ENCODE measurements at regions not wholly inside any gene's neighbourhood (a gene's known extent, or its start where the extent isn't known, plus 50 kb on each side); places are given as distances from the start of the nearest gene placed in this dataset.

- H3K4me3 ChIP-seq, result no peak overlapping the region
- no peaks in the 10 kb centered on the region for H3K27me3 ChIP-seq
- H3K4me1 ChIP-seq, result no peaks in the 10 kb centered on the region
- WGBS, 2 donors, result 90 to 93% methylated on average over 11 of the region's 11 CpGs
- no peaks in the 10 kb centered on the region for H3K9me3 ChIP-seq
- H3K27ac ChIP-seq, result no peak overlapping the region
- ATAC-seq (ENCODE audit: low FRiP score in 2 of 2) (no peak), DNase-seq (no peak)
- no peak for TF ChIP-seq POLR2A (IDR thresholded peaks at IDR 0.05)
- no peak for TF ChIP-seq EP300 (IDR thresholded peaks at IDR 0.05)
- TF ChIP-seq CTCF (IDR thresholded peaks at IDR 0.05), result no peak
- H3K36me3 ChIP-seq, result no peaks in the 10 kb centered on the region
Observed at GRCh38 chr1:106791041-106791440, 265.4 kb upstream of the PRMT6 start.

GRCh38 chr1:106793651-106794050 lies 262.8 kb upstream of the PRMT6 start:
- TF ChIP-seq POLR2AphosphoS5 (IDR thresholded peaks at IDR 0.05) (no peak), EP300 (IDR thresholded peaks at IDR 0.05) (no peak)
- ATAC-seq (ENCODE audit: low FRiP score in 2 of 2) (no peak), DNase-seq (no peak)
- H3K27ac ChIP-seq, result no peak overlapping the region
- no peaks in the 10 kb centered on the region for H3K27me3 ChIP-seq
- H3K4me3 ChIP-seq, result no peak overlapping the region
- H3K36me3 ChIP-seq, result no peaks in the 10 kb centered on the region
- WGBS, 2 donors, result 69 to 83% methylated on average over 2 of the region's 2 CpGs
- no peaks in the 10 kb centered on the region for H3K4me1 ChIP-seq
- H3K9me3 ChIP-seq, result no peaks in the 10 kb centered on the region

- no peaks in the 10 kb centered on the region for H3K27me3 ChIP-seq
Observed at GRCh38 chr1:106798991-106799390, 257.5 kb upstream of the PRMT6 start.

GRCh38 chr1:106802181-106802580 lies 254.3 kb upstream of the PRMT6 start:
- no peaks in the 10 kb centered on the region for H3K36me3 ChIP-seq
- DNase-seq (no peak), ATAC-seq (ENCODE audit: low FRiP score in 2 of 2) (no peak)
- no peaks in the 10 kb centered on the region for H3K27me3 ChIP-seq
- 74 to 76% methylated on average over 1 of the region's 1 CpG for WGBS, 2 donors
- TF ChIP-seq EP300 (IDR thresholded peaks at IDR 0.05), result no peak
- TF ChIP-seq CTCF (IDR thresholded peaks at IDR 0.05), result no peak
- TF ChIP-seq POLR2AphosphoS5 (IDR thresholded peaks at IDR 0.05), result no peak
- no peak for TF ChIP-seq POLR2A (IDR thresholded peaks at IDR 0.05)
- no peaks in the 10 kb centered on the region for H3K9me3 ChIP-seq
- H3K4me3 ChIP-seq, result no peak overlapping the region
- no peak overlapping the region for H3K27ac ChIP-seq
- H3K4me1 ChIP-seq, result no peaks in the 10 kb centered on the region

More at GRCh38 chr1:106798991-106799390, 257.5 kb upstream of the PRMT6 start:
- no peaks in the 10 kb centered on the region for H3K4me1 ChIP-seq
- DNase-seq (no peak), ATAC-seq (ENCODE audit: low FRiP score in 2 of 2) (no peak)
- H3K27ac ChIP-seq, result no peak overlapping the region
- no peaks in the 10 kb centered on the region for H3K36me3 ChIP-seq
- no peak for TF ChIP-seq EP300 (IDR thresholded peaks at IDR 0.05)
- TF ChIP-seq POLR2A (IDR thresholded peaks at IDR 0.05), result no peak
- TF ChIP-seq POLR2AphosphoS5 (IDR thresholded peaks at IDR 0.05), result no peak
- no peak for TF ChIP-seq CTCF (IDR thresholded peaks at IDR 0.05)
- H3K9me3 ChIP-seq, result no peaks in the 10 kb centered on the region
- WGBS, 2 donors, result 66 to 75% methylated on average over 4 of the region's 4 CpGs
- H3K4me3 ChIP-seq, result no peak overlapping the region

GRCh38 chr1:106814418-106814817 lies 242.1 kb upstream of the PRMT6 start:
- no peak overlapping the region for H3K4me3 ChIP-seq
- WGBS, 2 donors, result 67 to 68% methylated on average over 2 of the region's 2 CpGs
- peaks cover 0 to 6% (median under 1%) of the 10 kb centered on the region in 4 donors for H3K9me3 ChIP-seq
- DNase-seq (no peak), ATAC-seq (ENCODE audit: low FRiP score in 2 of 2) (no peak)
- H3K27me3 ChIP-seq, result no peaks in the 10 kb centered on the region
- H3K4me1 ChIP-seq, result no peaks in the 10 kb centered on the region
- no peak overlapping the region for H3K27ac ChIP-seq
- H3K36me3 ChIP-seq, result no peaks in the 10 kb centered on the region
- TF ChIP-seq POLR2AphosphoS5 (IDR thresholded peaks at IDR 0.05), result no peak
- TF ChIP-seq EP300 (IDR thresholded peaks at IDR 0.05), result no peak
- no peak for TF ChIP-seq CTCF (IDR thresholded peaks at IDR 0.05)
- no peak for TF ChIP-seq POLR2A (IDR thresholded peaks at IDR 0.05)
